ENCODE measurements at regions not wholly inside any gene's neighbourhood (a gene's known extent, or its start where the extent isn't known, plus 50 kb on each side); places are given as distances from the start of the nearest gene placed in this dataset.

DNA sequence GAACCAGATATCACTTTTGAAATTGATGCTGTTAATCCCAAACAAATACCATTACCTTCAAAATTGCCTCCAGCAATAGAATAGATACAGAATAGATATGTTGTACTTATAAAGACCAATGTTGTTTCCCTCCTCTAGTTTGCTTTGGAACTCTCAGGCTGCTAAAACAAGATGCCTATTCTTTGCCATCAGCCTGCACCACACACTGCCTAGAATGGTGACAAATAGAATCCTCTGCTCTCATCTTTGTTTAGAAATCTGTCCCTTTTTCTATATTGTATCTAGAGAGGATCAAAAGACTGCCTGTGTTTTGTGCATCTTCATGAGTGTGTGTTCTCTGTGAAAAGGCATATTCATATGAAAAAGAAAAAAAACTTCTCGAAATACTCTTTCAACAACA, 349.2 kb upstream of the CCDC54 start:
- TF ChIP-seq, protein P1, sequence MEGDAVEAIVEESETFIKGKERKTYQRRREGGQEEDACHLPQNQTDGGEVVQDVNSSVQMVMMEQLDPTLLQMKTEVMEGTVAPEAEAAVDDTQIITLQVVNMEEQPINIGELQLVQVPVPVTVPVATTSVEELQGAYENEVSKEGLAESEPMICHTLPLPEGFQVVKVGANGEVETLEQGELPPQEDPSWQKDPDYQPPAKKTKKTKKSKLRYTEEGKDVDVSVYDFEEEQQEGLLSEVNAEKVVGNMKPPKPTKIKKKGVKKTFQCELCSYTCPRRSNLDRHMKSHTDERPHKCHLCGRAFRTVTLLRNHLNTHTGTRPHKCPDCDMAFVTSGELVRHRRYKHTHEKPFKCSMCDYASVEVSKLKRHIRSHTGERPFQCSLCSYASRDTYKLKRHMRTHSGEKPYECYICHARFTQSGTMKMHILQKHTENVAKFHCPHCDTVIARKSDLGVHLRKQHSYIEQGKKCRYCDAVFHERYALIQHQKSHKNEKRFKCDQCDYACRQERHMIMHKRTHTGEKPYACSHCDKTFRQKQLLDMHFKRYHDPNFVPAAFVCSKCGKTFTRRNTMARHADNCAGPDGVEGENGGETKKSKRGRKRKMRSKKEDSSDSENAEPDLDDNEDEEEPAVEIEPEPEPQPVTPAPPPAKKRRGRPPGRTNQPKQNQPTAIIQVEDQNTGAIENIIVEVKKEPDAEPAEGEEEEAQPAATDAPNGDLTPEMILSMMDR (IDR thresholded peaks at IDR 0.05), result no peak
- no peak for TF ChIP-seq POLR2A (IDR thresholded peaks at IDR 0.05)

Data from body of pancreas (tissue), 4 donors.